ENCODE measurements at regions not wholly inside any gene's neighbourhood (a gene's known extent, or its start where the extent isn't known, plus 50 kb on each side); places are given as distances from the start of the nearest gene placed in this dataset.

GRCh38 chr2:113376913-113377445 is 60.5 kb upstream of the ZNG1B start (continued):
- TF ChIP-seq YY1 (IDR thresholded peaks at IDR 0.05; ENCODE audit: extremely low read depth, insufficient replicate concordance, low read depth, low read length), result no peak
- TF ChIP-seq SRF (IDR thresholded peaks at IDR 0.05; ENCODE audit: low read depth), result no peak
- TF ChIP-seq, protein P1, sequence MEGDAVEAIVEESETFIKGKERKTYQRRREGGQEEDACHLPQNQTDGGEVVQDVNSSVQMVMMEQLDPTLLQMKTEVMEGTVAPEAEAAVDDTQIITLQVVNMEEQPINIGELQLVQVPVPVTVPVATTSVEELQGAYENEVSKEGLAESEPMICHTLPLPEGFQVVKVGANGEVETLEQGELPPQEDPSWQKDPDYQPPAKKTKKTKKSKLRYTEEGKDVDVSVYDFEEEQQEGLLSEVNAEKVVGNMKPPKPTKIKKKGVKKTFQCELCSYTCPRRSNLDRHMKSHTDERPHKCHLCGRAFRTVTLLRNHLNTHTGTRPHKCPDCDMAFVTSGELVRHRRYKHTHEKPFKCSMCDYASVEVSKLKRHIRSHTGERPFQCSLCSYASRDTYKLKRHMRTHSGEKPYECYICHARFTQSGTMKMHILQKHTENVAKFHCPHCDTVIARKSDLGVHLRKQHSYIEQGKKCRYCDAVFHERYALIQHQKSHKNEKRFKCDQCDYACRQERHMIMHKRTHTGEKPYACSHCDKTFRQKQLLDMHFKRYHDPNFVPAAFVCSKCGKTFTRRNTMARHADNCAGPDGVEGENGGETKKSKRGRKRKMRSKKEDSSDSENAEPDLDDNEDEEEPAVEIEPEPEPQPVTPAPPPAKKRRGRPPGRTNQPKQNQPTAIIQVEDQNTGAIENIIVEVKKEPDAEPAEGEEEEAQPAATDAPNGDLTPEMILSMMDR (IDR thresholded peaks at IDR 0.05 in 2 of 3, conservative IDR thresholded peaks at IDR 0.05 in 1 of 3; ENCODE audit: borderline replicate concordance in 1 of 3, insufficient read depth in 1 of 3, low read depth in 2 of 3, low read length in 2 of 3), result no peak
- TF ChIP-seq JUND (IDR thresholded peaks at IDR 0.05), result no peak

DNA sequence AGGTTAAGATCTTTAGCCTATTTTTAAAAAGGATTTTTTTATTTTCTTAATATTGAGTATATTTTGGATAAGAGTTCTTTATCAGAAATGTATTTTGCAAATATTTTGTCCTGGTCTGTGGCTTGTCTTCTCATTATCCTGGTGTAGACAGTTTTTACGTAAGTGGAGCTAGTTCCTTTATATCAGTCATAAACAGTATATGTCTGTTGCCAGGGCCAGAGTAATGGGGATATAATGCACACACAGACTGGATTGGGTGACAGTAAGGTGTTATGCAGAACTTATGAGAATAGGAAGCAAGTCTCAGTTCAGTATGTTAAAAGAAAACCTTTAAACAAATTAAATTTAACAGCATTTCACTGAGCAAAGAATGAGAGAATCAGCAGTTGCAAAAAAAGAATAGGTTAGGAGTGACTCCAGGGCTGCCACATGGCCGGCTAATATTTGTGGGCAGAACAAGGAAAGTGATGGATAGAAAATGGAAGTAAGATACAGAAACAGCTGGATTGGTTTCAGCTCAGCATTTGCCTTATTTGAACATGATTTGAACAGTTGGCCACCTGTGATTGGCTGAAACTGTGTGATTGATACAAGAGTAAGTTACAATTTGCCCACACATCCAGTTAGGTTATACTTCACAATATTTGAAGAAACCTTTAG is 61.1 kb upstream of the ZNG1B start:
- Histone ChIP-seq H3K9ac (ENCODE audit: low read length) (no peak overlapping the region), H3K79me2 (ENCODE audit: insufficient read depth, low read length) (no peaks in the 10 kb centered on the region), H4K20me1 (ENCODE audit: insufficient read depth) (no peaks in the 10 kb centered on the region), H3K4me1 (ENCODE audit: control insufficient read depth in 1 of 2, insufficient read depth in 2 of 2, low read length in 2 of 2) (no peaks in the 10 kb centered on the region), H3K4me3 (replicated peaks in 1 of 2; ENCODE audit: low read depth in 1 of 2, low read length in 2 of 2) (no peak overlapping the region), H3K27ac (ENCODE audit: low read depth, low read length) (no peak overlapping the region), H3K27me3 (ENCODE audit: insufficient read depth, low read length) (no peaks in the 10 kb centered on the region), H3K4me2 (ENCODE audit: low read length) (no peak overlapping the region), H3K36me3 (ENCODE audit: control insufficient read depth in 1 of 2, insufficient read depth in 2 of 2, low read length in 2 of 2) (no peaks in the 10 kb centered on the region), H3K9me2 (ENCODE audit: insufficient read depth) (no peaks in the 10 kb centered on the region), H3K9me3 (ENCODE audit: control insufficient read depth in 1 of 2, insufficient read depth in 1 of 2, low read depth in 1 of 2, low read length in 2 of 2) (no peaks in the 10 kb centered on the region), H2AFZ (ENCODE audit: low read depth, low read length, poor library complexity, severe bottlenecking) (no peak overlapping the region)
- ChIA-PET POLR2A (no interaction called here), CTCF (interaction anchor here (1.1 to 1.3 kb wide), 3 partner anchors 127 to 238 kb away, joined by 3 to 4 read pairs (median 4); no protein-coding TSS in a partner anchor), RAD21 (ENCODE audit: low non-redundant PET in 1 of 2, low total read pairs in 2 of 2, uncharacterized antibody in 2 of 2, unreplicated experiment in 2 of 2) (no interaction called here)
- intact Hi-C loops (cut with micrococcal nuclease), result no loop called here
- BruUV-seq (replicated peaks), result no TSS peak
- no peak for ATAC-seq
- DNase-seq (ENCODE audit: low read depth, low spot score), result no peak
- TF ChIP-seq EZH2phosphoT487 (IDR thresholded peaks at IDR 0.05; ENCODE audit: borderline replicate concordance), result no peak
- no peak for TF ChIP-seq RAD21 (IDR thresholded peaks at IDR 0.05; ENCODE audit: low read depth)
- no peak for TF ChIP-seq TCF7L2 (IDR thresholded peaks at IDR 0.05; ENCODE audit: borderline replicate concordance, extremely low read depth, insufficient read depth, insufficient read length)
- TF ChIP-seq REST (IDR thresholded peaks at IDR 0.05; ENCODE audit: low read depth), result no peak
- no peak for TF ChIP-seq JUND (IDR thresholded peaks at IDR 0.05)
- TF ChIP-seq YY1 (IDR thresholded peaks at IDR 0.05; ENCODE audit: extremely low read depth, insufficient replicate concordance, low read depth, low read length), result no peak
- TF ChIP-seq FOSL1 (IDR thresholded peaks at IDR 0.05; ENCODE audit: low read depth), result no peak
- TF ChIP-seq, protein P1 (IDR thresholded peaks at IDR 0.05 in 2 of 3, conservative IDR thresholded peaks at IDR 0.05 in 1 of 3; ENCODE audit: borderline replicate concordance in 1 of 3, insufficient read depth in 1 of 3, low read depth in 2 of 3, low read length in 2 of 3), result no peak
- no peak for TF ChIP-seq POLR2A (IDR thresholded peaks at IDR 0.05; ENCODE audit: borderline replicate concordance, extremely low read depth, insufficient read depth, insufficient read length)
- TF ChIP-seq SRF (IDR thresholded peaks at IDR 0.05; ENCODE audit: low read depth), result no peak
- TF ChIP-seq MAX (IDR thresholded peaks at IDR 0.05), result no peak
- no peak for TF ChIP-seq CBX3 (IDR thresholded peaks at IDR 0.05; ENCODE audit: low read depth)
- TF ChIP-seq ZNF274 (IDR thresholded peaks at IDR 0.05; ENCODE audit: low read depth, low read length), result no peak
- no peak for TF ChIP-seq ELF1 (IDR thresholded peaks at IDR 0.05; ENCODE audit: borderline replicate concordance, low read depth)
- no peak for TF ChIP-seq SP1 (IDR thresholded peaks at IDR 0.05; ENCODE audit: low read depth)
- TF ChIP-seq ZFX (IDR thresholded peaks at IDR 0.05), result no peak
